HG02610 (cell line): ENCODE measurements at regions not wholly inside any gene's neighbourhood (a gene's known extent, or its start where the extent isn't known, plus 50 kb on each side); places are given as distances from the start of the nearest gene placed in this dataset.

Experiments
- ATAC-seq: cut with Tn5 transposase; IDR thresholded peaks from one replicate; pipeline ENCODE4 v1.9.1; 2021; ENCODE audit warnings: mild to moderate bottlenecking, moderate library complexity; ENCODE audit not compliant: unreplicated experiment

GRCh38 chr4:24117975-24118374, 228.1 kb upstream of the PPARGC1A start:
- ATAC-seq = no peak

DNA sequence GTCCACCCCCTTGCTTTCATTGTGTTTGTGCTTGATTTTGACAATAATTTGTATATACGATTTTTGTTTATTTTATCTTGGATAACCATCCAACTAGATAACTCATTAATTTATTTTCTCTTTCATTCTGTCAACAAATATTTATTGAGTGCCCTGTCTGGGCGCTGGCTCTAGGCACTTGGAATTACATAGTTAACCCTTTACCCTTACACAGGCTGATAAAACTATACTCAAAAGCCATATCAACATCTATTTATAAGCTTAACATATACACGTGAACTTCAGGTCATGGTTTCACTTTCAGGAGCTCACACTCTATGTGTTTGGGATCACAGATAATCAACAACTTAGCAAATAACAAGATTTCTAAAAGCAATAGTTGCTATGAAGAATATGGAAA, 226.3 kb upstream of the PPARGC1A start:
- ATAC-seq = no peak

DNA sequence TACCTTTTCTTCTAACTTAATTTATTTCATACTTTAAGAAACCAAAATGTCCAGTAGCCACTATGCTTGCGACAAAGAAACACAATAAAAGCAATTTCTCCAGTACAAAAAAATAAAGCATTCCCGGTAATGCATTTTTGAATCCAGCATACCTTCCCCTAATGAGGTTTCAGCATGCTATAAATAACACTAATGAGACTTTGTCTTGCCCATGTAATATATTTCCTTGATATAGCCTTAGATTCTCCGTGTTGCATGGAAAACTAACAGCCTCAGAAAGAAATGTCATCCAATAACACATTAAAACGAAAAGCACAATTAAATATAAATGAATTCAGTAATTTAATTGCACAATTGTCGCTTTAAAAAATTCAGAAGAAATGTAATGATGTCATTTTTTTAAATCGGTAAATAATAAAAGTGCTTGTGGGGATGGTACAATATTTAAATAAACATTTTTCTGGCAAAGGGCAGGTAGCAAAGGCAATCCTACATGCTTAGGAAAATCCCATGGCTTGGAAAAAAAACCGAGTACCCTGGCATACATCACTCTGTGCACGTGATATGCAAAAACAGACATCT, 225.2 kb upstream of the PPARGC1A start:
- no peak for ATAC-seq

GRCh38 chr4:24114444-24114843, 224.6 kb upstream of the PPARGC1A start:
- no peak for ATAC-seq

DNA sequence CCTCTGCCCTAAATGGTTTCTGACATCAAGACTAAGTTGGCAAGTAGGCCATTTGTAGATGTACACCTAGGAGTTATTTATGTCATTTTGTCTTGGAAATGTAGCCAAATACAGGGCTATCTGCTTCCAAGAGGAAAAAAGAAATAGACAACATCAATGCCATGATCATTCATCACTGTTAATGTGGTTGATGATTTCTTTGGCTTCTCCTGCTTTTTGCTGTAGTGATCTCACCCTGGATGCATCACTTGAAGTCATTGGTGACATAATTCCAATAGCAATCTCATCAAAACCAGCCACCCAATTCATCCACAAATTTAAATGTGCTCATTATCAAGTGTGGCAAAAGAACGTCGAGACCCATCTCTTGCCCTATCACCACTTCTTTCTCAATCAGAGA, 222.6 kb upstream of the PPARGC1A start:
- no peak for ATAC-seq

- no peak for ATAC-seq
Measured at GRCh38 chr4:24108567-24108966, 218.7 kb upstream of the PPARGC1A start.

- no peak for ATAC-seq
Measured at GRCh38 chr4:24105327-24106038, 215.6 kb upstream of the PPARGC1A start.

GRCh38 chr4:24104158-24104565, 214.3 kb upstream of the PPARGC1A start:
- ATAC-seq = no peak

GRCh38 chr4:24103434-24104157, 213.7 kb upstream of the PPARGC1A start:
- ATAC-seq = no peak

- no peak for ATAC-seq
Measured at GRCh38 chr4:24102621-24103020, 212.8 kb upstream of the PPARGC1A start.

- no peak for ATAC-seq
Measured at GRCh38 chr4:24096603-24097002, 206.8 kb upstream of the PPARGC1A start.

DNA sequence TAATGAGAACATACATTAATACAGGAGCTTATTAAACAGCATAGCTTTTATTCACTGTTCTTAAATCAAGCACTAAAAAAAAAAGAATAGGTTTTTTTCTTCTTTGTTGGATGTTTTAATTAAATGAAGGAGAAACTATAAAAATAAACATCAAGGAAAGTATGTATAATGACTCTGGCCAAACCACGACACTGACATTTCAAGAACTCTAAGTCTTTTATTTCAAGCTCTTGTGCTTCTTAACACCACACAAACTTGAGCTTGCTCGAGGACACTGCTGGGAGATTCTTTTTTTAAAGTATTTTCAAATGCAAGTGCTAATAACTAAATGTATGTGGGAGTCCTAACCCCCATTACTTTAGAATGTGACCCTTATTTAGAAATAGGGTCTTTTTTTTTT, 204.9 kb upstream of the PPARGC1A start:
- no peak for ATAC-seq

- no peak for ATAC-seq
Measured at GRCh38 chr4:24093446-24093845, 203.6 kb upstream of the PPARGC1A start.

DNA sequence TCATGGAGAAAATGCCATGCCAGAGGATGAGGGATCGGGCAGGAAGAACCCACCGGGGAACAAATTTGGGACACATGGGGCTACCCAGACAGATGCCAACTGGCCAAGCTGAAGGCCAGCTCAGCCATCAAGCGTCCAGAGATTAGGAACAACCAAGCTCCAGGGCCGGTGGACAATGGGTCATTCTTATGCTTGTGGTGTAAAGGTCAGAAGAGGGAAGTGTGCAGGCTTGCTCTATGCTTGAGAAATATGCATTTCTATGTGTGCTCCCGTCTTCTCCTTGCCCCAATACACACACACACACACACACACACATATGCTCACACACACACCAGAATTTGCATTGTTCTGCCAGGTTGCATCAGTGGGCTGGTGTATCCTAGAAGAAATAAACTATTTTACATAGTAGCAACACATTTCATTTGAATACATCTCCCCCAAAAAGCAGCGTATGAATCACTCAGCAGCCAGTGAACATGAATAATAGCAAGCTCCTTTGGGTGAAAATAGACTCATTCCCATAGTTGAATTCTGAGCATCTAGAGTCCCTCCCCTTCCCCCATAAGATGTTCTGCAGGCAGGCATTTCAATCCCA, 201.9 kb upstream of the PPARGC1A start:
- ATAC-seq = no peak

GRCh38 chr4:24089851-24090534, 200.1 kb upstream of the PPARGC1A start:
- no peak for ATAC-seq

GRCh38 chr4:24080871-24081270, 191.0 kb upstream of the PPARGC1A start:
- no peak for ATAC-seq

DNA sequence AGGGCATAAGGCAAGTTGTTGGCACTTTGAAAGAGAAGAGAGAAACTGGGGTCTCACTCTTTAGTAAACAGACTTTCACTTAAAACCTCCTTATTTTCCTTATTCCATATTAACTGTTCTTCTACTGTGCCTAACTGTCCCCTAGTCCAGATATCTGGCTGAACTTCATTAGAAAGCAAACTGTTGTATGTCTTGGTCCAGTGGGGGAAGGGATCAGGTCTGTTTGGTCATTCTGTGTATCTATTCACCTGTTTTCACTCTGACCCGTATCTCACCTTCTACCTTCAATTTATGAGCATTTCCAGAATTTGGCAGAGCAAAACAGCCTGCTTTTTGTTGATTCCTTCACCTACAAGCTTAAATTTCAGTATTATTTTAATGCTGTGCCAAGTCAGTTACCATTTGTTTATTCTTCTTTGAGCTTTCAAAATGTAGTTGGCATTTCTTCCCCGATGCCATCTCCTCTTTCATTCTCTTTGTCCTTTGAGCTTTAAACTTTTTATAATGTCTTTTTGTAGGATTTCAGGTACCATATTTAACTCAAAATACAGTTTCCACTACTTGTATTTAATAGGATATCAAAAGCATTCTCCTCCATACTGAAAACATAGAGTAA, 188.6 kb upstream of the PPARGC1A start:
- no peak for ATAC-seq

GRCh38 chr4:24076811-24077210, 187.0 kb upstream of the PPARGC1A start:
- ATAC-seq = no peak

GRCh38 chr4:24073948-24074347, 184.1 kb upstream of the PPARGC1A start:
- no peak for ATAC-seq

- ATAC-seq = no peak
Measured at GRCh38 chr4:24071612-24072372, 181.9 kb upstream of the PPARGC1A start.
